H1 (cell line): ENCODE measurements at regions not wholly inside any gene's neighbourhood (a gene's known extent, or its start where the extent isn't known, plus 50 kb on each side); places are given as distances from the start of the nearest gene placed in this dataset.

ENCODE experiments used
- CHD2 ChIP-seq: IDR thresholded peaks from 2 replicates; pipeline ENCODE4 v1.6.1; 2012; ENCODE audit warnings: low read length, improper control_type of control experiment
- CTCF ChIP-seq, 3 experiments: IDR thresholded peaks; 1 replicate in 2 of 3; 2 replicates in 1 of 3; pipeline versions ENCODE4 v1.5.1 to v1.6.1; 2011; ENCODE audit warnings: low read length in 3 of 3, mild to moderate bottlenecking in 3 of 3, inconsistent platforms in 2 of 3, low read depth in 1 of 3, moderate library complexity in 1 of 3; ENCODE audit not compliant: insufficient read depth in 1 of 3; ENCODE audit errors: control extremely low read depth in 1 of 3
- EZH2 ChIP-seq: fragments of 200-600 bp; sonication (generic); IDR thresholded peaks from 2 replicates; pipeline ENCODE4 v1.7.1; 2012; ENCODE audit warnings: low read depth, mild to moderate bottlenecking, moderate library complexity, low read length, inconsistent platforms; ENCODE audit not compliant: severe bottlenecking
- HDAC6 ChIP-seq: IDR thresholded peaks from one replicate; pipeline ENCODE4 v1.7.1; 2012; ENCODE audit warnings: low read depth, mild to moderate bottlenecking, inconsistent platforms, low read length, moderate library complexity
- JUN ChIP-seq: IDR thresholded peaks from 2 replicates; pipeline ENCODE4 v1.6.1; 2011; ENCODE audit warnings: low read depth, mild to moderate bottlenecking, improper control_type of control experiment, low read length
- POLR2A ChIP-seq, 2 experiments: IDR thresholded peaks; 1 replicate in 1 of 2; 2 replicates in 1 of 2; pipeline ENCODE4 v1.6.1; 2011; ENCODE audit warnings: low read depth in 2 of 2, low read length in 2 of 2, mild to moderate bottlenecking in 2 of 2; ENCODE audit errors: control extremely low read depth in 1 of 2
- POLR2AphosphoS5 ChIP-seq: IDR thresholded peaks from 2 replicates; pipeline ENCODE4 v1.6.1; 2011; ENCODE audit warnings: low read depth, low read length
- RAD21 ChIP-seq, 2 experiments: IDR thresholded peaks in 1 of 2; conservative IDR thresholded peaks in 1 of 2; 2 replicates each; pipeline ENCODE4 v1.6.1; 2011; ENCODE audit warnings: low read depth in 2 of 2, low read length in 2 of 2, improper control_type of control experiment in 1 of 2, inconsistent platforms in 1 of 2, mild to moderate bottlenecking in 1 of 2, moderate library complexity in 1 of 2
- RBBP5 ChIP-seq: IDR thresholded peaks from 2 replicates; pipeline ENCODE4 v1.7.1; 2012; ENCODE audit warnings: low read depth, mild to moderate bottlenecking, inconsistent platforms, low read length, moderate library complexity, borderline replicate concordance
- RFX5 ChIP-seq: IDR thresholded peaks from 2 replicates; pipeline ENCODE4 v1.6.1; 2011; ENCODE audit warnings: low read depth, low read length, improper control_type of control experiment, borderline replicate concordance
- SP2 ChIP-seq: IDR thresholded peaks from 2 replicates; pipeline ENCODE4 v1.6.1; 2012; ENCODE audit warnings: mild to moderate bottlenecking, low read length, inconsistent platforms
- TAF1 ChIP-seq: IDR thresholded peaks from 2 replicates; pipeline ENCODE4 v1.6.1; 2011; ENCODE audit warnings: mild to moderate bottlenecking, low read depth, low read length
- TCF12 ChIP-seq: IDR thresholded peaks from 2 replicates; pipeline ENCODE4 v1.6.1; 2011; ENCODE audit warnings: low read depth, mild to moderate bottlenecking, low read length

GRCh38 chr7:153382641-153383101 lies 623.1 kb downstream of the ACTR3B start:
- TF ChIP-seq HDAC6 = no peak
- no peak for TF ChIP-seq RFX5
- no peak for TF ChIP-seq TAF1
- no peak for TF ChIP-seq CTCF (IDR thresholded peaks at IDR 0.05; ENCODE audit: control extremely low read depth in 1 of 3, insufficient read depth in 1 of 3, low read depth in 1 of 3, low read length in 3 of 3)
- TF ChIP-seq EZH2 = no peak
- TF ChIP-seq RAD21 (IDR thresholded peaks at IDR 0.05 in 1 of 2, conservative IDR thresholded peaks at IDR 0.05 in 1 of 2; ENCODE audit: low read depth in 2 of 2, low read length in 2 of 2) = no peak
- no peak for TF ChIP-seq RBBP5
- no peak for TF ChIP-seq TCF12
- no peak for TF ChIP-seq JUN
- no peak for TF ChIP-seq CHD2
- TF ChIP-seq POLR2A (IDR thresholded peaks at IDR 0.05; ENCODE audit: control extremely low read depth in 1 of 2, low read depth in 2 of 2, low read length in 2 of 2) = no peak
- TF ChIP-seq SP2 = no peak
- no peak for TF ChIP-seq POLR2AphosphoS5
